ENCODE measurements at regions not wholly inside any gene's neighbourhood (a gene's known extent, or its start where the extent isn't known, plus 50 kb on each side); places are given as distances from the start of the nearest gene placed in this dataset.

DNA sequence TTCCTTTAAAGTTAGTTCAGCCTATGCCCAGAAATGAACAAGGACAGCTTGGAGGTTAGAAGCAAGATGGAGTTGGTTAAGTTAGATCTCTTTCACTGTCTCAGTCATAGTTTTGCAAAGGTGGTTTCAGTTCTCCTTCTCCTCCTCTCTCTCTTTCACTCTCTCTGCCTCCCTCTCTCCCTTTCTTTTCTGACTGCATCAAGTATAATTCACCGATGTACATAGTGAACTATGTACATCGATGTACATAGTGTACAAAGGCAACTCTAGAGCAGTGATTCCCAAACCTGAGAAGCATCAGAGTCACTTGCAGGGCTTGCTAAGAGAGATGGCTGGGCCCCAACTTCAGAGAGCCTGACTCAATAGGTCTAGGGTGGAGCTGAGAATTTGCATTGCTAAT, 1259.7 kb downstream of the TYW1 start:
- Histone ChIP-seq H3K79me2 (ENCODE audit: control insufficient read depth, low read length) (no peaks in the 10 kb centered on the region), H3K4me2 (ENCODE audit: low read length) (no peak overlapping the region), H3K27ac (ENCODE audit: low read depth, low read length) (no peak overlapping the region), H3K36me3 (ENCODE audit: control insufficient read depth, low read length) (no peaks in the 10 kb centered on the region), H4K20me1 (ENCODE audit: control insufficient read depth, insufficient read depth, low read depth, low read length) (no peaks in the 10 kb centered on the region), H3K4me1 (ENCODE audit: control insufficient read depth, low read length) (no peaks in the 10 kb centered on the region), H3K4me3 (ENCODE audit: low read length) (no peak overlapping the region), H3K27me3 (ENCODE audit: control insufficient read depth, low read length) (no peaks in the 10 kb centered on the region), H3F3A (ENCODE audit: control insufficient read depth, insufficient read depth) (no peaks in the 10 kb centered on the region), H3K9me2 (replicated peaks; ENCODE audit: control insufficient read depth, low read length) (no peaks in the 10 kb centered on the region), H3K9me3 (ENCODE audit: control insufficient read depth, insufficient read depth, low read length) (peaks cover 2% of the 10 kb centered on the region; the same call in 1 of the 2 replicates)
- no peak for TF ChIP-seq EZH2phosphoT487 (IDR thresholded peaks at IDR 0.05; ENCODE audit: borderline replicate concordance, low read length)
- TF ChIP-seq, protein P1, sequence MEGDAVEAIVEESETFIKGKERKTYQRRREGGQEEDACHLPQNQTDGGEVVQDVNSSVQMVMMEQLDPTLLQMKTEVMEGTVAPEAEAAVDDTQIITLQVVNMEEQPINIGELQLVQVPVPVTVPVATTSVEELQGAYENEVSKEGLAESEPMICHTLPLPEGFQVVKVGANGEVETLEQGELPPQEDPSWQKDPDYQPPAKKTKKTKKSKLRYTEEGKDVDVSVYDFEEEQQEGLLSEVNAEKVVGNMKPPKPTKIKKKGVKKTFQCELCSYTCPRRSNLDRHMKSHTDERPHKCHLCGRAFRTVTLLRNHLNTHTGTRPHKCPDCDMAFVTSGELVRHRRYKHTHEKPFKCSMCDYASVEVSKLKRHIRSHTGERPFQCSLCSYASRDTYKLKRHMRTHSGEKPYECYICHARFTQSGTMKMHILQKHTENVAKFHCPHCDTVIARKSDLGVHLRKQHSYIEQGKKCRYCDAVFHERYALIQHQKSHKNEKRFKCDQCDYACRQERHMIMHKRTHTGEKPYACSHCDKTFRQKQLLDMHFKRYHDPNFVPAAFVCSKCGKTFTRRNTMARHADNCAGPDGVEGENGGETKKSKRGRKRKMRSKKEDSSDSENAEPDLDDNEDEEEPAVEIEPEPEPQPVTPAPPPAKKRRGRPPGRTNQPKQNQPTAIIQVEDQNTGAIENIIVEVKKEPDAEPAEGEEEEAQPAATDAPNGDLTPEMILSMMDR (IDR thresholded peaks at IDR 0.05; ENCODE audit: low read depth, low read length, poor library complexity, severe bottlenecking), result no peak

DNA sequence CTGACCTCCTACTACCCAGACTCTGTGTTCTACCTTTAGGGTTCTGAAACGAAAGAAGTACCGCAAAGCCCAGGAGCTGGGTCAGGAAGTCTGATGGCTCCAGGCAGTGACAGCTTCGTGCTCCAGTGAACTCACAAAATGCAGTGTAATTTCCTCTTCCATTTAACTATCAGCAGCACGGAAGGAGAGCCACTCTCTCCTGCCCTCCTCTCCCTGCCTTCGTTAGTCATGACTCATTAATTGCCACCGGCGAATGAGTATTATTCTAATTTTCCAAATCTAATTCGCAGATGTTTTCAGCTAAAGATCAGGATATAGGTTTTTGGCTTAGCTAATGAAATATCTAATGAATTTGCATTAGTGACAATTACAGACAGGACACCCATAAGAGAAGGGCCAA, 1262.0 kb downstream of the TYW1 start:
- no peaks in the 10 kb centered on the region for H3K9me3 ChIP-seq (ENCODE audit: control insufficient read depth, insufficient read depth, low read length)
- H3K79me2 ChIP-seq (ENCODE audit: control insufficient read depth, low read length), result no peaks in the 10 kb centered on the region
- H3K36me3 ChIP-seq (ENCODE audit: control insufficient read depth, low read length), result no peaks in the 10 kb centered on the region
- H3K9me2 ChIP-seq (replicated peaks; ENCODE audit: control insufficient read depth, low read length), result no peaks in the 10 kb centered on the region
- H4K20me1 ChIP-seq (ENCODE audit: control insufficient read depth, insufficient read depth, low read depth, low read length), result no peaks in the 10 kb centered on the region
- H3K27ac ChIP-seq (ENCODE audit: low read depth, low read length), result no peak overlapping the region
- no peaks in the 10 kb centered on the region for H3F3A ChIP-seq (ENCODE audit: control insufficient read depth, insufficient read depth)
- H3K27me3 ChIP-seq (ENCODE audit: control insufficient read depth, low read length), result no peaks in the 10 kb centered on the region
- TF ChIP-seq, protein P1 (IDR thresholded peaks at IDR 0.05; ENCODE audit: low read depth, low read length, poor library complexity, severe bottlenecking), result no peak
- no peak for TF ChIP-seq EZH2phosphoT487 (IDR thresholded peaks at IDR 0.05; ENCODE audit: borderline replicate concordance, low read length)
- no peak overlapping the region for H3K4me3 ChIP-seq (ENCODE audit: low read length)
- H3K4me2 ChIP-seq (ENCODE audit: low read length), result no peak overlapping the region
- no peaks in the 10 kb centered on the region for H3K4me1 ChIP-seq (ENCODE audit: control insufficient read depth, low read length)

DNA sequence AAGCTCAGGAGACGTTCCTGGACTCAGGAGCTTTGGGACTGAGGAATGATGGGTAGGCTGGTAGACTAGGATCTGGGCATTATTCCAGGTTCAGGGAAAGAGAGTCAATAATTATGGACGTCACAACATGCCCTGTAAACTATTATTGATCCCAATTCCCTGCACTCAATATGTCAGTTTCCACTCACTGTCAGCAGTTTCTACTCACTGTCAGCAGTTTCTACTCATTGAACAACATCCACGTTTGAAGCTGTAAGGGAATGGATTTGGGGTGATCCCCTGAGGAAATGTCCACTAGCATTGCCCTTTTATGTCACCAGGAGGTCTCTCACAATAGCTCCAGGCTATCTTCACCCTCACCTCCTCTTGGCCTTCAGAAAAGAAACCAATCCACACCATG, 1268.6 kb downstream of the TYW1 start:
- Histone ChIP-seq H3K9me3 (ENCODE audit: control insufficient read depth, insufficient read depth, low read length) (peaks cover 22% of the 10 kb centered on the region; the same call in 1 of the 2 replicates), H3F3A (ENCODE audit: control insufficient read depth, insufficient read depth) (no peaks in the 10 kb centered on the region), H3K4me1 (ENCODE audit: control insufficient read depth, low read length) (no peaks in the 10 kb centered on the region), H3K27ac (ENCODE audit: low read depth, low read length) (no peak overlapping the region), H3K4me2 (ENCODE audit: low read length) (no peak overlapping the region), H3K27me3 (ENCODE audit: control insufficient read depth, low read length) (no peaks in the 10 kb centered on the region), H3K36me3 (ENCODE audit: control insufficient read depth, low read length) (no peaks in the 10 kb centered on the region), H4K20me1 (ENCODE audit: control insufficient read depth, insufficient read depth, low read depth, low read length) (no peaks in the 10 kb centered on the region), H3K79me2 (ENCODE audit: control insufficient read depth, low read length) (no peaks in the 10 kb centered on the region), H3K4me3 (ENCODE audit: low read length) (no peak overlapping the region), H3K9me2 (replicated peaks; ENCODE audit: control insufficient read depth, low read length) (no peaks in the 10 kb centered on the region)
- TF ChIP-seq, protein P1 (IDR thresholded peaks at IDR 0.05; ENCODE audit: low read depth, low read length, poor library complexity, severe bottlenecking), result no peak
- TF ChIP-seq EZH2phosphoT487 (IDR thresholded peaks at IDR 0.05; ENCODE audit: borderline replicate concordance, low read length), result no peak

Measured in DOHH2 (cell line).